OCI-LY3 (cell line): ENCODE measurements at regions not wholly inside any gene's neighbourhood (a gene's known extent, or its start where the extent isn't known, plus 50 kb on each side); places are given as distances from the start of the nearest gene placed in this dataset.

Source experiments
- H2AFZ ChIP-seq: fragments of 200-600, 300-600 bp; shearing (Covaris generic); 2 replicates; pipeline ENCODE4 v1.6.0; 2014; ENCODE audit warnings: antibody characterized with exemption, low read depth, low read length
- H3K27ac ChIP-seq: fragments of 200-600, 300-600 bp; sonication (generic); 2 replicates; pipeline ENCODE4 v1.5.1; 2014; ENCODE audit warnings: mild to moderate bottlenecking, low read length, moderate library complexity, mixed read lengths
- H3K27me3 ChIP-seq: fragments of 200-600, 300-600 bp; sonication (generic); 2 replicates; pipeline ENCODE4 v1.6.1; 2014; ENCODE audit warnings: low read depth, low read length, mixed read lengths
- H3K36me3 ChIP-seq: fragments of 200-600, 300-600 bp; sonication (generic); replicated peaks from 2 replicates; pipeline ENCODE3; 2014; ENCODE audit warnings: low read depth, low read length, mixed read lengths
- H3K4me1 ChIP-seq: fragments of 300-600, 200-600 bp; sonication (generic); 2 replicates; pipeline ENCODE4 v1.6.1; 2014; ENCODE audit warnings: low read length, mixed read lengths
- H3K4me2 ChIP-seq: fragments of 200-600, 300-600 bp; sonication (generic); 2 replicates; pipeline ENCODE4 v1.6.1; 2014; ENCODE audit warnings: low read length, mixed read lengths
- H3K4me3 ChIP-seq: fragments of 300-600, 200-600 bp; sonication (generic); 2 replicates; pipeline ENCODE4 v1.5.1; 2014; ENCODE audit warnings: antibody characterized with exemption, mild to moderate bottlenecking, low read length, moderate library complexity
- H3K79me2 ChIP-seq: fragments of 300-600, 200-600 bp; shearing (Covaris generic); 2 replicates; pipeline ENCODE4 v1.6.1; 2014; ENCODE audit warnings: mild to moderate bottlenecking, low read length, mixed read lengths
- H3K9ac ChIP-seq: fragments of 300-600, 200-600 bp; shearing (Covaris generic); 2 replicates; pipeline ENCODE4 v1.6.0; 2014; ENCODE audit warnings: mild to moderate bottlenecking, low read length, moderate library complexity
- H3K9me3 ChIP-seq: fragments of 200-600, 300-600 bp; shearing (Covaris generic); 2 replicates; pipeline ENCODE4 v1.6.1; 2014; ENCODE audit warnings: low read length, mixed read lengths; ENCODE audit not compliant: insufficient read depth
- H4K20me1 ChIP-seq: fragments of 200-600, 300-600 bp; sonication (generic); 2 replicates; pipeline ENCODE4 v1.6.1; 2016; ENCODE audit warnings: low read length, mixed read lengths; ENCODE audit not compliant: insufficient read depth
- CTCF ChIP-seq: fragments of 200-600, 300-600 bp; sonication (generic); IDR thresholded peaks from 2 replicates; pipeline ENCODE4 v1.5.1; 2014; ENCODE audit warnings: antibody characterized with exemption, low read length, low read depth
- EZH2phosphoT487 ChIP-seq: fragments of 200-600 bp; shearing (Covaris generic); IDR thresholded peaks from 2 replicates; pipeline ENCODE4 v1.6.1; 2018; ENCODE audit warnings: antibody characterized with exemption, mixed run types, low read depth

GRCh38 chr1:30174499-30174898, 548.9 kb downstream of the MATN1 start:
- Histone ChIP-seq H3K27ac (no peak overlapping the region), H3K9ac (no peak overlapping the region), H3K4me2 (no peak overlapping the region), H4K20me1 (no peaks in the 10 kb centered on the region), H3K36me3 (no peaks in the 10 kb centered on the region), H3K4me3 (no peak overlapping the region), H3K27me3 (no peaks in the 10 kb centered on the region; the same call in 1 of the 2 replicates), H3K79me2 (no peaks in the 10 kb centered on the region), H3K4me1 (no peaks in the 10 kb centered on the region), H2AFZ (no peak overlapping the region), H3K9me3 (no peaks in the 10 kb centered on the region)
- TF ChIP-seq EZH2phosphoT487 (no peak), CTCF (no peak)

- H3K4me2 ChIP-seq: no peak overlapping the region
- H3K27ac ChIP-seq: no peak overlapping the region
- no peak overlapping the region for H3K9ac ChIP-seq
- H3K79me2 ChIP-seq: no peaks in the 10 kb centered on the region
- H3K4me3 ChIP-seq: no peak overlapping the region
- H3K27me3 ChIP-seq: no peaks in the 10 kb centered on the region; the same call in 1 of the 2 replicates
- H2AFZ ChIP-seq: no peak overlapping the region
- no peaks in the 10 kb centered on the region for H3K4me1 ChIP-seq
- no peaks in the 10 kb centered on the region for H3K9me3 ChIP-seq
- TF ChIP-seq EZH2phosphoT487 (no peak), CTCF (no peak)
- H4K20me1 ChIP-seq: no peaks in the 10 kb centered on the region
- no peaks in the 10 kb centered on the region for H3K36me3 ChIP-seq
Measured at GRCh38 chr1:30173560-30173959, 549.8 kb downstream of the MATN1 start.

- Histone ChIP-seq H4K20me1 (no peaks in the 10 kb centered on the region), H3K4me2 (no peak overlapping the region), H3K79me2 (no peaks in the 10 kb centered on the region), H3K9me3 (no peaks in the 10 kb centered on the region), H3K27me3 (no peaks in the 10 kb centered on the region; the same call in 1 of the 2 replicates), H3K27ac (no peak overlapping the region), H2AFZ (no peak overlapping the region), H3K4me3 (no peak overlapping the region), H3K9ac (no peak overlapping the region), H3K4me1 (no peaks in the 10 kb centered on the region), H3K36me3 (no peaks in the 10 kb centered on the region)
- TF ChIP-seq CTCF (no peak), EZH2phosphoT487 (no peak)
Measured at GRCh38 chr1:30172757-30173156, 550.6 kb downstream of the MATN1 start.

- no peaks in the 10 kb centered on the region for H3K9me3 ChIP-seq
- TF ChIP-seq EZH2phosphoT487 (no peak), CTCF (no peak)
- no peak overlapping the region for H3K27ac ChIP-seq
- no peaks in the 10 kb centered on the region for H3K4me1 ChIP-seq
- H3K4me2 ChIP-seq: no peak overlapping the region
- no peaks in the 10 kb centered on the region; the same call in 1 of the 2 replicates for H3K27me3 ChIP-seq
- H3K79me2 ChIP-seq: no peaks in the 10 kb centered on the region
- H2AFZ ChIP-seq: no peak overlapping the region
- no peak overlapping the region for H3K9ac ChIP-seq
- H4K20me1 ChIP-seq: no peaks in the 10 kb centered on the region
- H3K4me3 ChIP-seq: no peak overlapping the region
- H3K36me3 ChIP-seq: no peaks in the 10 kb centered on the region
Measured at GRCh38 chr1:30172299-30172694, 551.1 kb downstream of the MATN1 start.
